ENCODE measurements at regions not wholly inside any gene's neighbourhood (a gene's known extent, or its start where the extent isn't known, plus 50 kb on each side); places are given as distances from the start of the nearest gene placed in this dataset.

GRCh38 chr15:98228846-98229245 lies 268.3 kb downstream of the ARRDC4 start:
- TF ChIP-seq POLR2A (IDR thresholded peaks at IDR 0.05) = no peak
- TF ChIP-seq POLR2AphosphoS5 (IDR thresholded peaks at IDR 0.05) = no peak
